GM18498 (cell line): ENCODE measurements at regions not wholly inside any gene's neighbourhood (a gene's known extent, or its start where the extent isn't known, plus 50 kb on each side); places are given as distances from the start of the nearest gene placed in this dataset.
A peak's percentile ranks its signal among the peaks of the same experiment; 100 is the strongest.

Experiments used
- ATAC-seq: cut with Tn5 transposase; IDR thresholded peaks from one replicate; pipeline ENCODE4 v1.9.1; 2021; ENCODE audit warnings: mild to moderate bottlenecking, moderate library complexity; ENCODE audit not compliant: unreplicated experiment

DNA sequence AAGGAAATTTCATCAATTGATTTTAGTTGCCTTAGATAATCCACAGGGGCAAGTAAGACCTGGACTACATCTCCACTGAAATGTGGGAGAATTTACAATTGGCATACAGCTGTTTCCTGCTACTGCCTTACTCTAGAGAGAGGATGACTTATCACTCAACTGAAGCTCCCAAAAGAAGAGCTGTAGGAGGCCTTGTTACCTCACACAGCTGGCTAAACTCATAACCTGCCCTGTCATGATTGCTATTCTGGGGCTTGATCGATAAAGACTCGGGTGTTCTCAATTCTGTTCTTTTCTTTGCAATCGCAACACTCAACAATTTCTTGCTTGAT, 1396.4 kb downstream of the EFNB2 start:
- peak; percentile 6 for ATAC-seq

- ATAC-seq, result no peak
These were observed 1399.4 kb downstream of the EFNB2 start for GRCh38 chr13:105135852-105136615.

DNA sequence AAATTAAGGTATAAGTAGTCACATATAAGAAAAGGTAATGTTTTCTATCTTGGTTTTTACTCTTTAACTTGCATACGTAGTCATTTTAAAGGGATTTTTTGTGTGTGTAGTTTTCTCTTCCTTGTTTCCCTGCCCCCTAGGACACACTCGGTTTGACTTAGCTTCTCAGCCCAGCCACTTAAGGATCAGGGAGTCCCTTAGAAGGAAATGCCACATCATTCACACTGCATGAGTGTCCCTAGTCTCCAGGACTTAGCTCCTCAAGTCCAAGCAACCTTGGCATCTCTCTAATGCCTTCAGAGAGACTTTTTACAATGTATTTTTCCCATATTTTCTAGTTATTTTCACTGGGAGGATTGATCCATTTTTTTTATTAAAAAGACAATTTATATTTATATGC, 1407.7 kb downstream of the EFNB2 start:
- ATAC-seq, result no peak

DNA sequence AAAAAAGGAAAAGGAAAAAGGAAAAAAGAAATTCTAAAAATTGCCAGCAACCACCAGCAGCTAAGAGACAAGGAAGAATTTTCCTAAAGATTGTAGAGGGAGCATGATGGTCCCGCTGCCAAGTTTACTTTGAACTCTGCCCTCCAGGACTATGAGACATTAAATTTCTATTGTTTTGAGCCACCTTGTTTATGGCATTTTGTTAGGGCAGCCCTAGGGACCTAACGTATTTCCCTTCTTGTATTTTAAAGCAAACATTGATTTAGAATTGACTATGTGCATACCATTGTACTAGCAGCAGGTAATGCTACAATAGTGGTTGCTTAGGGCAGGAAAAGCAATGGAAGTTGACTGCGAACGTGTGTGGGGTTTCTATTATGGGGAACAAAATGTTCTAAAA, 1414.2 kb downstream of the EFNB2 start:
- no peak for ATAC-seq

DNA sequence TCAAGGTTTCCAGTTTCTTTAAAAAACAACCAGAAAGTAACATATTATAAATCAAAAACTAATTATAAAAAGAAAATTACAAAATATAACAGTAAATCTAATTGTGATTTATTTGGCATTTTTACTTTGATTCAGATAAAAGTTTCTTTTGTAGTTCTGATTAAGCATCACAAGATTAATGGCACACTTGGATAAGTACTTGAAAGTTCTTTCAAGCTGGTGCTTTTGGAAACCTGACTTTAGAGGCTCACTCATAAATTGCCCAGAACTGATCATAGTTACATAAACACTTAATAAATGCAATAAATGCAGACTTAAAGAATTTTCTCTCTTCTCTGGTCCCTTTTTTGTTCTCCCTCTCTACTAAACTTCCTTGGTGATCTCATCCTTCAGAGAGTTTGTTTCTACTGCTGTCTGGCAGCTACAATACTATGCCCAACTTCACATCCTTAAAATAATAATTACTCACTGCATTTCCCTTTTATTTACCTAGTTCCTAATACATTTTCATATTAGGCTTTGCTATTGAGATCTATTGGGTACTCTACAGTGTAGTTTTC, 1417.0 kb downstream of the EFNB2 start:
- no peak for ATAC-seq

DNA sequence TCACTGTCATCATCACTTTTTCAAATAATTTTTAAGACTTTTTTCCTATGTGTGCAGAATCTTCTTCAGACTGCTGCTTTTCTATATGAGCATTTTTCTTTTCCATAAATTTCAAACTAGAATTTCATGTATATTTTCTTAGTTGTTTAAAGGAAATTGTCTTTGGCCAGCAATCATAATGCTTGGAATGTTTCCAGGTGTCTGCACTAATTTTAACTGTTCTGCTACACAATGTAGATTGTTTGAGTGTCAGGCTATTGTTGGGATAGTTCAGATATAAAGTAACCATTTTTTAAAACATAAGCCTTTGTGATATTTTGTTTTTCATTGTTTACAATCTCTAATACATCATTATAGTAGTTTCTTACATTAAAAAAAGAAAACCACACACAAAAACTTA, 1418.5 kb downstream of the EFNB2 start:
- no peak for ATAC-seq

DNA sequence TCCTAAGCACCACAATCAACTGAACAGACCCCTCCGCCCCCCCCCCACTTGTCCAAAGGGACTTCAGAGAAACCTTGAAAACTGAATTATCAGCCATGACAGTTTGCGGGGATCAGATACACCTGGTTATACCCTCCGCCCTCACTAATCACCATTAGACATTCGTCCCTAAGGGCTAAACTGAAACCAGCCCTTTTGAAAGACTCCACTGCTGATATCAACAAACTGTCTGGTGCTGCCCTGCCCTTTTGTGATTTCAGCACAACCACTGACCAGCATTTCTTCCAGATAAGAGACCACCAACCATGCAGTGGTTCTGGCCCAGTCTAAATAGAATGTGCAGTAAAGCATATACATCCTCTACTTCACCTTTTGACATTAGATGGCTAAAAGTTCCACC, 1422.9 kb downstream of the EFNB2 start:
- ATAC-seq, result no peak

DNA sequence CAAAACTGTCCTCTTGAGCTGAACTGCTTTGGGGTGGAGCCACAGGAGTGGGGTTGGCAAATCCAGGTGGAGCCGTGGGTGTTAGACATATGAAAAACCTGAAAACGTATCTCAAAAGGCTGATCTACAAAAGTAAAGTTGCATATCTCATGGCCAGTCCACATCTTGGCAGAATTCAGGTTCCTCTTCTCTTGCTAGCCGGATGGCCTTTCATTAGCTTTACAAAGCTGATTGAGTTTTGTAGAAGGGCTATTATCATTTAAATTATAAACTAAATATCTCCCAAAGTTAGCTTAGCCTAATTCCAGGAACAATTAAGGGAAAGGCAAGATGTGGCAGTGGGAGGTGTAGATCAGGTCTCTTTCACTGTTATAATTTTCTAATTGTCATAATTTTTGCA, 1427.7 kb downstream of the EFNB2 start:
- ATAC-seq, result no peak

GRCh38 chr13:105105471-105105870, 1430.0 kb downstream of the EFNB2 start:
- ATAC-seq, result no peak

GRCh38 chr13:105097521-105097920, 1437.9 kb downstream of the EFNB2 start:
- ATAC-seq, result no peak

DNA sequence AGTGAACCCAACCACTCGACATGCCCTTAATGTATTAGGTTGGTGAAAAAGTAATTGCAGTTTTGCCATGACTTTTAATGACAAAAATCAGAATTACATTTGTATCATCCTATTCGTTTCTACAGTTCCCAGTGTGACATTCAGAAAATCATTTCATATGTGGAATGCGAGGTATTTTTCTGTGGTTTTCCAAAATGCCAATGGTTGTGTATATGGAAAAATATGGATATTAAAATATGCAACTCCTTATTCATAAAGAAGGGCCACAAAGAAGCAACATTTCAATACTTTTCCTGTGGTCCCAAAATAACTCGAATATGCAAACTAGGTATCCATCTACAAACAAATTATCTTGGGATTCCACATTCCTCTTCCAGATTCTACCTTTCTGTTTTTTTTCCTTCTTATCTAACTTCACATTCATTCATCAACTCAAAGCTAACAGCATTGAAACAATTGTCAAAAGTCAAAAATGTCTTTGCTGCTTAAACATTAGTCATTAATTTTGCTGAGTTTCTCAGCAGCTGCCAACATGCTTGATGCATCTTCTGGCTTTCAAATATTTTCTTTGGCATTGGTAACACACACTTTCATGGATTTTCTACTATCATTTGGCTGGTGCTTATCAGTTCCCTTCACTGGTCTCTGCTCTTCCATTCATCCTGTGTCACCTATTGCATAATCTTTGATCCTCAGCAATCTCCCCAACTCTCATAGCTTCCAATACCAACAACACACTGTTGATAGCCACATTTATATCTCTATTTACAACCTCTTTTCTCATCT, 1445.4 kb downstream of the EFNB2 start:
- no peak for ATAC-seq

DNA sequence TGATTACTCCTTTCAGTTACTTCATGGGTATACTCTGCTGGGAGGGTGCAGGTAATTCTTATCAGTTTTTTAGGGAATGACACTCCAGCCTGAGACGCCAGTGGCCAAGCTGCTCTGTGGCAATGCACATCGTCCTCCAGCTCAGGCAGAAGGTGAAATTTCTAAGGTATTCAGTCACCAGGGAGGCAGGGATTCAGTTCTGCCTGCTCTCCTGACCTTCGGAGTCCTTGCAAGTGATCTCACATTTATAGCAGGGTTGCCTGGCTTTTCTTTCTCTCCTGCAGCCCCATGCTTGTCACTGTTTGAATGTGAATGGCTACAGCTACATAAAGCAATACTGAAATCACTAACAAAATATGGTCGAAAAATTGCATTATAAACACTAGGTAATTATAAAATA, 1447.5 kb downstream of the EFNB2 start:
- no peak for ATAC-seq

DNA sequence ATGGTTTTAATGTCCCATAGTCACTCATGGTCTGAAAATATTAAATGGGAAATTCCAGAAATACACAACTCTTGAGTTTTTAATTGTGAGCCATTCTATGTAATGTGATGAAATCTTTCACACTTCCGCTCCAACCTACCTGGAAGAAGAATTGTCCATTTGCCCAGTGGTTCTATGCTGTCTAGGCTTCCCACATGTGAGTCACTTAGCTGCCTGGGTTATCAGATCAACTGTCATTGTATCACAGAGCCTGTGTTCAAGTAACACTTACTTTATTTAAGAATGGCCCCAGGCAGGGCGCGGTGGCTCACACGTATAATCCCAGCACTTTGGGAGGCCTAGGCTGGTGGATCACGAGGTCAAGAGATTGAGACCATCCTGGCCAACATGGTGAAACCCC, 1450.5 kb downstream of the EFNB2 start:
- no peak for ATAC-seq

DNA sequence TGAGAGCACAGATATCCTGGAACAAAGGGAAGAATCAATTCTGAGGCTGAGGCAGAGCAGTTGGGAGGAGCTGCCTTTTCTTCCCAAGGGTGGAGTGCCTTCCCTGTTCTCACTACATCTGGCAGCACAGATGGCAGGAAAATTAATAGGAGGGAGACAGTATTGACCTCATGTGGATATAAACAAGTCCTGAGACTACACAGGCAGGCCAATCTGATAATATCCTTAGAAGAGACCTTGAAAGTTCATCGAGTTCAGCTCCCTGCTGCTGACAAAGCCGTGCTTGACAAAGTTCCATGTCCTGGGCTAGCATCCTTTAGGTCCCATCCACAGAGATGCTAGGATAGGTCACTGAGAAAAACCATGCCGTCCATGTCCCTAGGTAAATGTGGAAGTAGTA, 1451.5 kb downstream of the EFNB2 start:
- no peak for ATAC-seq

- no peak for ATAC-seq
These were observed 1460.7 kb downstream of the EFNB2 start for GRCh38 chr13:105074755-105075154.

- ATAC-seq, result no peak
These were observed 1462.4 kb downstream of the EFNB2 start for GRCh38 chr13:105073041-105073440.

DNA sequence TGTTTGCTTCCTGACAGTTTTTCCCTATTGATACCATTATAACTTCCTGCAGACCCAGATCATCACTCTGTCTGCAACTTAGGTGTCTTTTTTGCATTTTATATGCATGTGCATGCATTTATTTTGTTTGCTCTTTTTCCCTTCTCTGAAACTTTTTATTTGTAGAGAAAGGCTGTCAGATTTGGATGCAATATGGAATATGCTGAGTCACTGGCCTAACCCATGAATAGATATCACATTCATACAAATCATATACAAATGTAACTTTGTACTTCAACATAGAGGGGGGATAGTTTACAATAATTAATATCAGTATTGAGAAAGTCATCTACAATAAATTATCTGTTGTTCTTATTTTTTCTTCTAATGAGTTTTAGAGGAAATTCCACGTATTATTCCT, 1465.0 kb downstream of the EFNB2 start:
- ATAC-seq, result no peak

GRCh38 chr13:105069106-105069505, 1466.4 kb downstream of the EFNB2 start:
- ATAC-seq, result no peak

- ATAC-seq, result no peak
These were observed 1471.8 kb downstream of the EFNB2 start for GRCh38 chr13:105063676-105064075.

DNA sequence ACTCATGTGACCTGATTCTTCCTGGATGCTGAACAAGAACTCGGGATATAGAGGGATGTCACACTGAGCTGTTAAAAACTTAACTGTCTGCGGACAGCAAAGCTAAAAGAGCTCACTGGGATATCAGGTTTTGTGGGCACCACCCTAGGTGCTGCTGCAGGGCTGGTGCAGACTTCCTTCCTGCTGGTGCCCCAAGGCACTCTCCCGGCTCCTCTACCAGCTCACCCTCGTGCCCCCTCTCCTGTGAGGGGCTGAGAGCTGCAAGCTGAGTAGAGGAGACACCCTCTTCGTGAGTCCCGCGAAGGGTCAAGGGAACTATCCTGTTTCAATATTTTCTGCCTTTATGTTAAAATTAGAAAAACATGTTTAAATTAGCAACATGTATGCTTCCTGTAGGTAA, 1475.7 kb downstream of the EFNB2 start:
- no peak for ATAC-seq

- ATAC-seq, result no peak
These were observed 1476.9 kb downstream of the EFNB2 start for GRCh38 chr13:105058517-105058916.

DNA sequence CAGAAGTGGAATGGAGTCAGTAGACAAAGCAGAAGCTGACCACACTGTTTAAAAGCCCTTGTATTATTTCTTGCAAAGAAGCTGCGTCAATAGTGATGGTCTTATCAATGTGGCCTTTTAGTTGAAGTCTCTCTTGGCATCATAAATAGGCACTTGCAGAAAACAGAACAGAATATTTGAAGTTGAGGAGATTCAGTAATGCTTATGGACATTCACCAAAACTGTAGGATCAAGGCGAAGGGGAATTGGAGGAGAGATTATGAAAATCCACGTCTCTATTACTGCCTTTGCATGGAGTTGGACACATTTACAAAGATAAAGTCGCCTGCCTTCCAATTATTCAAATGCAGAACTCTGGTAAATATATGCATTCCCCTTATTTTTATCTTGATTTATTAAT, 1482.8 kb downstream of the EFNB2 start:
- no peak for ATAC-seq
